HFF-Myc (cell line): ENCODE measurements at regions not wholly inside any gene's neighbourhood (a gene's known extent, or its start where the extent isn't known, plus 50 kb on each side); places are given as distances from the start of the nearest gene placed in this dataset.
"Not testable (repeated sequence)": the region's sequence is repeated elsewhere in the genome, so short reads cannot be mapped to it uniquely, and the experiment has no call there.

Experiments
- DNase-seq: peaks from one replicate; pipeline ENCODE4 v3.0.0-alpha.2; 2011; ENCODE audit warnings: low read depth; ENCODE audit errors: extremely low read depth
- H3K4me3 ChIP-seq: replicated peaks from 2 replicates; pipeline ENCODE4 v1.5.1; 2011; ENCODE audit warnings: low read depth, mild to moderate bottlenecking, control low read depth, low read length
- CTCF ChIP-seq: IDR thresholded peaks from 2 replicates; pipeline ENCODE4 v1.5.1; 2012; ENCODE audit warnings: mild to moderate bottlenecking, low read depth, low read length, control low read depth; ENCODE audit errors: missing control alignments

- TF ChIP-seq CTCF, result no peak
- H3K4me3 ChIP-seq, result no peak overlapping the region
- no peak for DNase-seq
These were observed 94.4 kb upstream of the AMOT start for GRCh38 chrX:112935029-112935428.

- no peak for DNase-seq
- no peak overlapping the region for H3K4me3 ChIP-seq
- no peak for TF ChIP-seq CTCF
These were observed 91.3 kb upstream of the AMOT start for GRCh38 chrX:112931900-112932299.

GRCh38 chrX:112931478-112931877 is 90.8 kb upstream of the AMOT start:
- no peak overlapping the region for H3K4me3 ChIP-seq
- TF ChIP-seq CTCF, result no peak
- no peak for DNase-seq

GRCh38 chrX:112923381-112923780 is 82.8 kb upstream of the AMOT start:
- not testable (repeated sequence) for H3K4me3 ChIP-seq, DNase-seq

GRCh38 chrX:112913807-112914206 is 73.2 kb upstream of the AMOT start:
- DNase-seq, result no peak
- no peak for TF ChIP-seq CTCF
- no peak overlapping the region for H3K4me3 ChIP-seq

GRCh38 chrX:112910418-112910817 is 69.8 kb upstream of the AMOT start:
- DNase-seq, result no peak
- no peak for TF ChIP-seq CTCF
- no peak overlapping the region for H3K4me3 ChIP-seq

GRCh38 chrX:112901869-112902725 is 61.5 kb upstream of the AMOT start:
- DNase-seq, result no peak
- no peak for TF ChIP-seq CTCF

More at GRCh38 chrX:112901869-112902725, 61.5 kb upstream of the AMOT start:
- H3K4me3 ChIP-seq, result no peak overlapping the region
